ENCODE measurements at regions not wholly inside any gene's neighbourhood (a gene's known extent, or its start where the extent isn't known, plus 50 kb on each side); places are given as distances from the start of the nearest gene placed in this dataset.

GRCh38 chr4:156661555-156661954 lies 310.0 kb downstream of the PDGFC start:
- WGBS, 3 donors = 73 to 90% (median 82%) methylated on average over 1 of the region's 1 CpG
- Histone ChIP-seq H3K27me3 (ENCODE audit: control insufficient read depth in 3 of 3, insufficient read depth in 3 of 3, low read length in 3 of 3) (no peaks in the 10 kb centered on the region), H3K27ac (ENCODE audit: low read depth in 1 of 3, low read length in 2 of 3) (no peak overlapping the region), H3K4me3 (ENCODE audit: low read depth in 1 of 3, low read length in 3 of 3) (no peak overlapping the region), H3K4me1 (ENCODE audit: control insufficient read depth in 3 of 3, insufficient read depth in 2 of 3, low read depth in 1 of 3, low read length in 2 of 3) (no peaks in the 10 kb centered on the region), H3K36me3 (ENCODE audit: control insufficient read depth in 3 of 3, insufficient read depth in 2 of 3, low read depth in 1 of 3, low read length in 3 of 3) (no peaks in the 10 kb centered on the region), H3K9me3 (ENCODE audit: control insufficient read depth in 2 of 2, insufficient read depth in 1 of 2, low read depth in 1 of 2, low read length in 1 of 2) (no peaks in the 10 kb centered on the region)
- FAIRE-seq (no peak), DNase-seq (no peak)

GRCh38 chr4:156660465-156660864 lies 311.1 kb downstream of the PDGFC start:
- Histone ChIP-seq H3K27me3 (ENCODE audit: control insufficient read depth in 3 of 3, insufficient read depth in 3 of 3, low read length in 3 of 3) (no peaks in the 10 kb centered on the region), H3K4me3 (ENCODE audit: low read depth in 1 of 3, low read length in 3 of 3) (no peak overlapping the region), H3K27ac (ENCODE audit: low read depth in 1 of 3, low read length in 2 of 3) (no peak overlapping the region), H3K9me3 (ENCODE audit: control insufficient read depth in 2 of 2, insufficient read depth in 1 of 2, low read depth in 1 of 2, low read length in 1 of 2) (no peaks in the 10 kb centered on the region), H3K36me3 (ENCODE audit: control insufficient read depth in 3 of 3, insufficient read depth in 2 of 3, low read depth in 1 of 3, low read length in 3 of 3) (no peaks in the 10 kb centered on the region), H3K4me1 (ENCODE audit: control insufficient read depth in 3 of 3, insufficient read depth in 2 of 3, low read depth in 1 of 3, low read length in 2 of 3) (no peaks in the 10 kb centered on the region)
- FAIRE-seq (no peak), DNase-seq (no peak)
- 73 to 79% (median 78%) methylated on average over 2 of the region's 2 CpGs for WGBS, 3 donors

- FAIRE-seq = no peak
- no peaks in the 10 kb centered on the region for H3K4me1 ChIP-seq (ENCODE audit: control insufficient read depth in 3 of 3, insufficient read depth in 2 of 3, low read depth in 1 of 3, low read length in 2 of 3)
Observed at GRCh38 chr4:156659983-156660382, 311.6 kb downstream of the PDGFC start.

GRCh38 chr4:156659570-156659969 lies 312.0 kb downstream of the PDGFC start:
- no peak for FAIRE-seq
- 35 to 54% (median 48%) methylated on average over 2 of the region's 2 CpGs for WGBS, 3 donors
- no peak for DNase-seq

More at GRCh38 chr4:156659983-156660382, 311.6 kb downstream of the PDGFC start:
- Histone ChIP-seq H3K36me3 (ENCODE audit: control insufficient read depth in 3 of 3, insufficient read depth in 2 of 3, low read depth in 1 of 3, low read length in 3 of 3) (no peaks in the 10 kb centered on the region), H3K27me3 (ENCODE audit: control insufficient read depth in 3 of 3, insufficient read depth in 3 of 3, low read length in 3 of 3) (no peaks in the 10 kb centered on the region), H3K4me3 (ENCODE audit: low read depth in 1 of 3, low read length in 3 of 3) (no peak overlapping the region), H3K27ac (ENCODE audit: low read depth in 1 of 3, low read length in 2 of 3) (no peak overlapping the region), H3K9me3 (ENCODE audit: control insufficient read depth in 2 of 2, insufficient read depth in 1 of 2, low read depth in 1 of 2, low read length in 1 of 2) (no peaks in the 10 kb centered on the region)
- DNase-seq = no peak
- 51 to 69% (median 56%) methylated on average over 3 of the region's 3 CpGs for WGBS, 3 donors

GRCh38 chr4:156656896-156657295 lies 314.7 kb downstream of the PDGFC start:
- H3K27me3 ChIP-seq (ENCODE audit: control insufficient read depth in 3 of 3, insufficient read depth in 3 of 3, low read length in 3 of 3) = no peaks in the 10 kb centered on the region
- no peaks in the 10 kb centered on the region for H3K9me3 ChIP-seq (ENCODE audit: control insufficient read depth in 2 of 2, insufficient read depth in 1 of 2, low read depth in 1 of 2, low read length in 1 of 2)
- FAIRE-seq (no peak), DNase-seq (no peak)
- H3K36me3 ChIP-seq (ENCODE audit: control insufficient read depth in 3 of 3, insufficient read depth in 2 of 3, low read depth in 1 of 3, low read length in 3 of 3) = no peaks in the 10 kb centered on the region
- H3K4me1 ChIP-seq (ENCODE audit: control insufficient read depth in 3 of 3, insufficient read depth in 2 of 3, low read depth in 1 of 3, low read length in 2 of 3) = no peaks in the 10 kb centered on the region
- 77 to 85% (median 80%) methylated on average over 2 of the region's 2 CpGs for WGBS, 3 donors
- no peak overlapping the region for H3K4me3 ChIP-seq (ENCODE audit: low read depth in 1 of 3, low read length in 3 of 3)
- H3K27ac ChIP-seq (ENCODE audit: low read depth in 1 of 3, low read length in 2 of 3) = no peak overlapping the region

More at GRCh38 chr4:156659570-156659969, 312.0 kb downstream of the PDGFC start:
- no peak overlapping the region for H3K4me3 ChIP-seq (ENCODE audit: low read depth in 1 of 3, low read length in 3 of 3)
- no peak overlapping the region for H3K27ac ChIP-seq (ENCODE audit: low read depth in 1 of 3, low read length in 2 of 3)
- H3K27me3 ChIP-seq (ENCODE audit: control insufficient read depth in 3 of 3, insufficient read depth in 3 of 3, low read length in 3 of 3) = no peaks in the 10 kb centered on the region
- no peaks in the 10 kb centered on the region for H3K36me3 ChIP-seq (ENCODE audit: control insufficient read depth in 3 of 3, insufficient read depth in 2 of 3, low read depth in 1 of 3, low read length in 3 of 3)
- no peaks in the 10 kb centered on the region for H3K4me1 ChIP-seq (ENCODE audit: control insufficient read depth in 3 of 3, insufficient read depth in 2 of 3, low read depth in 1 of 3, low read length in 2 of 3)
- H3K9me3 ChIP-seq (ENCODE audit: control insufficient read depth in 2 of 2, insufficient read depth in 1 of 2, low read depth in 1 of 2, low read length in 1 of 2) = no peaks in the 10 kb centered on the region

- Histone ChIP-seq H3K27me3 (ENCODE audit: control insufficient read depth in 3 of 3, insufficient read depth in 3 of 3, low read length in 3 of 3) (no peaks in the 10 kb centered on the region), H3K9me3 (ENCODE audit: control insufficient read depth in 2 of 2, insufficient read depth in 1 of 2, low read depth in 1 of 2, low read length in 1 of 2) (no peaks in the 10 kb centered on the region), H3K27ac (ENCODE audit: low read depth in 1 of 3, low read length in 2 of 3) (no peak overlapping the region), H3K4me1 (ENCODE audit: control insufficient read depth in 3 of 3, insufficient read depth in 2 of 3, low read depth in 1 of 3, low read length in 2 of 3) (no peaks in the 10 kb centered on the region), H3K4me3 (ENCODE audit: low read depth in 1 of 3, low read length in 3 of 3) (no peak overlapping the region), H3K36me3 (ENCODE audit: control insufficient read depth in 3 of 3, insufficient read depth in 2 of 3, low read depth in 1 of 3, low read length in 3 of 3) (no peaks in the 10 kb centered on the region)
- WGBS, 3 donors = 89 to 94% (median 89%) methylated on average over 5 of the region's 5 CpGs
- FAIRE-seq = no peak
- DNase-seq = no peak
Observed at GRCh38 chr4:156654410-156654809, 317.2 kb downstream of the PDGFC start.

- FAIRE-seq (no peak), DNase-seq (no peak)
- no peaks in the 10 kb centered on the region for H3K9me3 ChIP-seq (ENCODE audit: control insufficient read depth in 2 of 2, insufficient read depth in 1 of 2, low read depth in 1 of 2, low read length in 1 of 2)
- H3K27me3 ChIP-seq (ENCODE audit: control insufficient read depth in 3 of 3, insufficient read depth in 3 of 3, low read length in 3 of 3) = no peaks in the 10 kb centered on the region
- H3K4me3 ChIP-seq (ENCODE audit: low read depth in 1 of 3, low read length in 3 of 3) = no peak overlapping the region
- no peak overlapping the region for H3K27ac ChIP-seq (ENCODE audit: low read depth in 1 of 3, low read length in 2 of 3)
- no peaks in the 10 kb centered on the region for H3K4me1 ChIP-seq (ENCODE audit: control insufficient read depth in 3 of 3, insufficient read depth in 2 of 3, low read depth in 1 of 3, low read length in 2 of 3)
- no peaks in the 10 kb centered on the region for H3K36me3 ChIP-seq (ENCODE audit: control insufficient read depth in 3 of 3, insufficient read depth in 2 of 3, low read depth in 1 of 3, low read length in 3 of 3)
Observed at GRCh38 chr4:156643826-156644225, 327.8 kb downstream of the PDGFC start.

- H3K4me3 ChIP-seq (ENCODE audit: low read depth in 1 of 3, low read length in 3 of 3) = no peak overlapping the region
- WGBS, 3 donors = 76 to 84% (median 76%) methylated on average over 3 of the region's 3 CpGs
- no peaks in the 10 kb centered on the region for H3K36me3 ChIP-seq (ENCODE audit: control insufficient read depth in 3 of 3, insufficient read depth in 2 of 3, low read depth in 1 of 3, low read length in 3 of 3)
- no peak overlapping the region for H3K27ac ChIP-seq (ENCODE audit: low read depth in 1 of 3, low read length in 2 of 3)
- no peaks in the 10 kb centered on the region for H3K27me3 ChIP-seq (ENCODE audit: control insufficient read depth in 3 of 3, insufficient read depth in 3 of 3, low read length in 3 of 3)
- H3K9me3 ChIP-seq (ENCODE audit: control insufficient read depth in 2 of 2, insufficient read depth in 1 of 2, low read depth in 1 of 2, low read length in 1 of 2) = no peaks in the 10 kb centered on the region
- FAIRE-seq (no peak), DNase-seq (no peak)
- H3K4me1 ChIP-seq (ENCODE audit: control insufficient read depth in 3 of 3, insufficient read depth in 2 of 3, low read depth in 1 of 3, low read length in 2 of 3) = no peaks in the 10 kb centered on the region
Observed at GRCh38 chr4:156642161-156642560, 329.4 kb downstream of the PDGFC start.

GRCh38 chr4:156638925-156639605 lies 332.5 kb downstream of the PDGFC start:
- Histone ChIP-seq H3K27ac (ENCODE audit: low read depth in 1 of 3, low read length in 2 of 3) (no peak overlapping the region), H3K27me3 (ENCODE audit: control insufficient read depth in 3 of 3, insufficient read depth in 3 of 3, low read length in 3 of 3) (no peaks in the 10 kb centered on the region), H3K9me3 (ENCODE audit: control insufficient read depth in 2 of 2, insufficient read depth in 1 of 2, low read depth in 1 of 2, low read length in 1 of 2) (no peaks in the 10 kb centered on the region), H3K36me3 (ENCODE audit: control insufficient read depth in 3 of 3, insufficient read depth in 2 of 3, low read depth in 1 of 3, low read length in 3 of 3) (no peaks in the 10 kb centered on the region), H3K4me1 (ENCODE audit: control insufficient read depth in 3 of 3, insufficient read depth in 2 of 3, low read depth in 1 of 3, low read length in 2 of 3) (no peaks in the 10 kb centered on the region), H3K4me3 (ENCODE audit: low read depth in 1 of 3, low read length in 3 of 3) (no peak overlapping the region)
- DNase-seq = no peak
- WGBS, 3 donors = 63 to 67% (median 64%) methylated on average over 4 of the region's 4 CpGs
- no peak for FAIRE-seq

All from small intestine (tissue), 7 donors.